ENCODE measurements at regions not wholly inside any gene's neighbourhood (a gene's known extent, or its start where the extent isn't known, plus 50 kb on each side); places are given as distances from the start of the nearest gene placed in this dataset.

GRCh38 chr13:91189506-91189905 is 158.0 kb upstream of the MIR17HG start:
- H3K4me3 ChIP-seq = no peak overlapping the region
- in situ Hi-C loops (cut with MboI; ENCODE audit: low pct_unique_long_range_greater_than_20kb in 2 of 9, low sequenced_read_pairs in 9 of 9, unreplicated experiment in 9 of 9) = loop anchor here in 1 of 9 experiments (25.0 kb wide), 1 partner anchor 98 kb away; no protein-coding TSS in a partner anchor
- 22 to 98% (median 87%) methylated on average over 2 to 3 of the region's 3 CpGs for WGBS, 10 experiments
- no peak overlapping the region for H3K27ac ChIP-seq
- no peak for ATAC-seq (replicated peaks in 6 of 8)
- peaks cover 0 to 5% of the 10 kb centered on the region in 2 donors for H3K4me1 ChIP-seq (replicated peaks in 1 of 2)

- Histone ChIP-seq H3K27ac (no peak overlapping the region), H3K4me3 (no peak overlapping the region), H3K4me1 (replicated peaks in 1 of 2) (no peaks in the 10 kb centered on the region)
- ATAC-seq (replicated peaks in 6 of 8) = no peak
- 0 to 100% (median 80%) methylated on average over 1 to 2 of the region's 2 CpGs; no CpG with 5 or more reads in 3 of the 10 experiments for WGBS, 10 experiments
- in situ Hi-C loops (cut with MboI; ENCODE audit: low pct_unique_long_range_greater_than_20kb in 2 of 9, low sequenced_read_pairs in 9 of 9, unreplicated experiment in 9 of 9) = loop anchor here in 1 of 9 experiments (25.0 kb wide), 1 partner anchor 94 kb away; no protein-coding TSS in a partner anchor
These were observed 154.1 kb upstream of the MIR17HG start for GRCh38 chr13:91193358-91193757.

- no peak for ATAC-seq (replicated peaks in 6 of 8)
- in situ Hi-C loops (cut with MboI; ENCODE audit: low pct_unique_long_range_greater_than_20kb in 2 of 9, low sequenced_read_pairs in 9 of 9, unreplicated experiment in 9 of 9) = loop anchor here in 1 of 9 experiments (25.0 kb wide), 1 partner anchor 92 kb away; no protein-coding TSS in a partner anchor
- H3K4me1 ChIP-seq (replicated peaks in 1 of 2) = no peaks in the 10 kb centered on the region
- no peak overlapping the region for H3K27ac ChIP-seq
- 0 to 100% (median 85%) methylated on average over 1 to 2 of the region's 2 CpGs for WGBS, 10 experiments
- no peak overlapping the region for H3K4me3 ChIP-seq
These were observed 151.7 kb upstream of the MIR17HG start for GRCh38 chr13:91195789-91196188.

GRCh38 chr13:91196958-91197357 is 150.5 kb upstream of the MIR17HG start:
- WGBS, 10 experiments = 11 to 100% (median 78%) methylated on average over 3 to 4 of the region's 4 CpGs; no CpG with 5 or more reads in 1 of the 10 experiments
- Histone ChIP-seq H3K27ac (no peak overlapping the region), H3K4me1 (replicated peaks in 1 of 2) (no peaks in the 10 kb centered on the region), H3K4me3 (no peak overlapping the region)
- ATAC-seq (replicated peaks in 6 of 8) = no peak
- in situ Hi-C loops (cut with MboI; ENCODE audit: low pct_unique_long_range_greater_than_20kb in 2 of 9, low sequenced_read_pairs in 9 of 9, unreplicated experiment in 9 of 9) = loop anchor here in 1 of 9 experiments (25.0 kb wide), 1 partner anchor 90 kb away; no protein-coding TSS in a partner anchor

GRCh38 chr13:91199866-91200265 is 147.6 kb upstream of the MIR17HG start:
- no peak overlapping the region for H3K27ac ChIP-seq
- ATAC-seq (replicated peaks in 6 of 8) = no peak
- WGBS, 10 experiments = 0 to 100% (median 82%) methylated on average over 1 of the region's 1 CpG; no CpG with 5 or more reads in 4 of the 10 experiments
- H3K4me3 ChIP-seq = no peak overlapping the region
- in situ Hi-C loops (cut with MboI; ENCODE audit: low pct_unique_long_range_greater_than_20kb in 2 of 9, low sequenced_read_pairs in 9 of 9, unreplicated experiment in 9 of 9) = loop anchor here in 1 of 9 experiments (25.0 kb wide), 1 partner anchor 87 kb away; no protein-coding TSS in a partner anchor
- no peaks in the 10 kb centered on the region for H3K4me1 ChIP-seq (replicated peaks in 1 of 2)

DNA sequence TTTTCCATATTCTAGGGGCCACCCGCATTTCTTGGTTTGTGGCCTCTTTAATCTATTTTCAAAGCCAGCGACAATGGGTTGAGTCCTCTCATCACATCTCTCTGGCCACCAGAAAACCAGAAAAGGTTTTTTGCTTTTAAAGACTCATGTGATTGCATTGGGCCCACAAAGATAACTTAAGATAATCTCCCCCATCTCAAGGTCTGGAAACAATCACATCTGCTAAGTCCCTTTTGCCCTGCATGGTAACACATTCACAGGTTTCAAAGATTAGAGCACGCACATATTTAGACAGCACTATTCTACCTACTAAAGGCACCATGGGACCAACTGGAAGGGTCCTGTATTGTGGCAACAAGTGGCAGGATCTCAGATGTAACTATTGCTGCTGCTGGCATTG is 147.0 kb upstream of the MIR17HG start:
- no peaks in the 10 kb centered on the region for H3K4me1 ChIP-seq (replicated peaks in 1 of 2)
- H3K27ac ChIP-seq = no peak overlapping the region
- ATAC-seq (replicated peaks in 6 of 8) = no peak
- 0 to 100% (median 61%) methylated on average over 1 to 3 of the region's 3 CpGs; no CpG with 5 or more reads in 4 of the 10 experiments for WGBS, 10 experiments
- no peak overlapping the region for H3K4me3 ChIP-seq
- in situ Hi-C loops (cut with MboI; ENCODE audit: low pct_unique_long_range_greater_than_20kb in 2 of 9, low sequenced_read_pairs in 9 of 9, unreplicated experiment in 9 of 9) = no loop called here

DNA sequence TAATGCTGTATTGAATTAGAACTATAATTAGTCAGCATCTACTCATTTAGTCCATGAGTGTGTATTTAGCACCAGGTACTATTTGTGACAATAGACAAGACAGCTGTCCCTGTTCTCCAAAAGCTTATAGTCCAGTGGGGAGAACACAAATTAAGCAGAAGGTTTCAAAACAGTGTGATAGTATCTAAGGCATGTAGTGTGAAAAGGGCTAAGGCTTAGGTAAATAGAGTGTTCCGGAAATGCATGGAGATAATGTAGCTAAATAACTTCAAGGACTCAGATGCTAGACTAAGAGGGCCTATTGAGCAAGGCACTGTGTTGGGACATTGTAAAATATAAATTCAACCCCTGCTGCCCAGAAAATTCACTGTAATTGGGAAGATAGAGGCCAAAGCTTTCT is 144.1 kb upstream of the MIR17HG start:
- ATAC-seq (replicated peaks in 6 of 8) = no peak
- in situ Hi-C loops (cut with MboI; ENCODE audit: low pct_unique_long_range_greater_than_20kb in 2 of 9, low sequenced_read_pairs in 9 of 9, unreplicated experiment in 9 of 9) = no loop called here

DNA sequence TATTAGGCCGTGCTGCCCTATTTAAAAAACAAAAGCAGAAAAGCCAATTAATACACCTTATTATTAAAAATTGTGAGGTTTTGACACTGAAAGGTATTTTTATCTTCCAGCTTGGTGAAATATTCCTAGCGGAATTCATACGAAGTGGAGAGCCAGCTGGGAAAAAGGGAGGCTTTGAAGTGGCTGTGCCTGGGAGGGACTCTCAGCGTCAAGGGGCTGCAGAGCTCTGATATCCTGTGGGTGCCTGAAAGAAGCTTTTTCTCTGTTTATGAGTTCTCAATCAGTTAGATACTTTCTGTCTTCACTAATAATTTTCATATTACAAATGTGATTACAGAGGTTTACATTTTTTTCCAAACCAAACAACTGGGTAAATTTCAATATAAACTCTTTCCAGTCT is 140.2 kb upstream of the MIR17HG start:
- no peak overlapping the region for H3K27ac ChIP-seq
- WGBS, 10 experiments = 0 to 83% (median 36%) methylated on average over 1 to 4 of the region's 4 CpGs; no CpG with 5 or more reads in 1 of the 10 experiments
- in situ Hi-C loops (cut with MboI; ENCODE audit: low pct_unique_long_range_greater_than_20kb in 2 of 9, low sequenced_read_pairs in 9 of 9, unreplicated experiment in 9 of 9) = no loop called here
- no peaks in the 10 kb centered on the region for H3K4me1 ChIP-seq (replicated peaks in 1 of 2)
- no peak overlapping the region for H3K4me3 ChIP-seq
- no peak for ATAC-seq (replicated peaks in 6 of 8)

More for the DNA sequence above, 144.1 kb upstream of the MIR17HG start:
- Histone ChIP-seq H3K4me3 (no peak overlapping the region), H3K4me1 (replicated peaks in 1 of 2) (no peaks in the 10 kb centered on the region), H3K27ac (no peak overlapping the region)
- WGBS, 10 experiments = 0 to 100% (median 78%) methylated on average over 1 of the region's 1 CpG; no CpG with 5 or more reads in 3 of the 10 experiments

GRCh38 chr13:91211510-91211909 is 136.0 kb upstream of the MIR17HG start:
- no peak overlapping the region for H3K27ac ChIP-seq
- H3K4me1 ChIP-seq (replicated peaks in 1 of 2) = no peaks in the 10 kb centered on the region
- WGBS, 10 experiments = 0 to 96% (median 67%) methylated on average over 1 to 3 of the region's 3 CpGs; no CpG with 5 or more reads in 1 of the 10 experiments
- ATAC-seq (replicated peaks in 6 of 8) = no peak
- H3K4me3 ChIP-seq = no peak overlapping the region
- in situ Hi-C loops (cut with MboI; ENCODE audit: low pct_unique_long_range_greater_than_20kb in 2 of 9, low sequenced_read_pairs in 9 of 9, unreplicated experiment in 9 of 9) = no loop called here

- Histone ChIP-seq H3K4me3 (no peak overlapping the region), H3K27ac (no peak overlapping the region), H3K4me1 (replicated peaks in 1 of 2) (peaks cover 0 to 6% of the 10 kb centered on the region in 2 donors)
- 6 to 100% (median 76%) methylated on average over 2 to 5 of the region's 5 CpGs for WGBS, 10 experiments
- ATAC-seq (replicated peaks in 6 of 8) = no peak
- in situ Hi-C loops (cut with MboI; ENCODE audit: low pct_unique_long_range_greater_than_20kb in 2 of 9, low sequenced_read_pairs in 9 of 9, unreplicated experiment in 9 of 9) = no loop called here
These were observed 135.3 kb upstream of the MIR17HG start for GRCh38 chr13:91212231-91212630.

DNA sequence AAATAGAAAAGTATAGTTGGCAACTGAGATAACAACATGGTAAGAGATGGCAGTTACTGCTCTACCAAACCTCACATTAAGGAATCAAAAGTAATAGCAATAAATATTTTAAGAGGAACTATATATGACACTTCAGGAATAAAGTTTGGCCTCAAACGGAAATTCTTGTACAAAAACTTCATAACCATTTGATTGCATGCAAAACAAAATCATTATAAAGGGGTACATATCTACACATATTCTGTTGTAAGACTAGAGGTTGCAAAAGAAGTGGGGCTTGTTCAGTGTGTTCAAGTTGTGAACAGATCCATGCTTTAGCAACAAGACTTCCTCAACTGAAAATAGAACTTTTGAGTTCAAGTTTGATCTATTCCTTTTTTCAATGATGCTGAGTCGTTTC is 133.5 kb upstream of the MIR17HG start:
- H3K27ac ChIP-seq = no peak overlapping the region
- H3K4me3 ChIP-seq = no peak overlapping the region
- in situ Hi-C loops (cut with MboI; ENCODE audit: low pct_unique_long_range_greater_than_20kb in 2 of 9, low sequenced_read_pairs in 9 of 9, unreplicated experiment in 9 of 9) = no loop called here
- peaks cover 0 to 10% of the 10 kb centered on the region in 2 donors for H3K4me1 ChIP-seq (replicated peaks in 1 of 2)
- no peak for ATAC-seq (replicated peaks in 6 of 8)
- WGBS, 10 experiments = 0 to 100% (median 42%) methylated on average over 1 to 2 of the region's 2 CpGs; no CpG with 5 or more reads in 2 of the 10 experiments

DNA sequence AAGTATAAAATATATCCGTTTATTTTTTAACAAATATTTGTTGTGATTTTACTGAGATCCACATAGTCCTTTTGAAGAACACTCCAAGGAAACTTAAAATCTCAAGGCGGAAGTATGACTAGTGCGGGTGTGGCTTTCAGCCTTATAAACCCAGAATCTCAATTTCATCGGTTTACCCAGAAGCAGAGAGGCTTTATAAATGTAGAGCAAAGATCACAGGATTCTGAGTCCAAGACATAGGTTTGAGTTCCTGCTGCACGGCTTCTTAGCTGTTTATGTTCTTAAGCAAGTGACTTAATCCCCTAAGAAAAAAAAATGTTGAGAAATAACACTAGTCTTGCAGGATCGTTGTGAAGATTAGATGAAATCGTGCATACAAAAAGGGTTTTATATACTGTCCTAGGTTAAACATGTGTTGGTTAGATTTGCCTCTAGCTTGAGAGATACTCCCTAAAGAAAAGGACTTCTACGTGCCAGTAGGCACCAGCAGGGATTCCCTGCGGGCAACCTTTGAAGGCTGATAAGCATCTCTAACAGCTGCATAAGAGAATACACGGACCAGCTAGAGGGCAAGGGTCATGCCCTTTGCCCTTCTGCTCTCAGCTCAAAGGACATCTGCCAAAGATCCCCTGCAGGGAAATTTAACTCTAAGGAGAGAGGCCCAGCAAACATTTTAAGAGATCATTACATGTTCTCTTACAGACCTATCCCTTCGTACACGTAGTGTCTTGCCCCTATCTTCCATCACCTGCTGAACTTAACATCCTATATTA is 130.4 kb upstream of the MIR17HG start:
- H3K4me1 ChIP-seq (replicated peaks in 1 of 2) = peaks cover 0 to 10% of the 10 kb centered on the region in 2 donors
- H3K4me3 ChIP-seq = no peak overlapping the region
- ATAC-seq (replicated peaks in 6 of 8) = no peak
- in situ Hi-C loops (cut with MboI; ENCODE audit: low pct_unique_long_range_greater_than_20kb in 2 of 9, low sequenced_read_pairs in 9 of 9, unreplicated experiment in 9 of 9) = no loop called here
- WGBS, 10 experiments = 3 to 65% (median 31%) methylated on average over 4 to 11 of the region's 12 CpGs
- H3K27ac ChIP-seq = no peak overlapping the region

DNA sequence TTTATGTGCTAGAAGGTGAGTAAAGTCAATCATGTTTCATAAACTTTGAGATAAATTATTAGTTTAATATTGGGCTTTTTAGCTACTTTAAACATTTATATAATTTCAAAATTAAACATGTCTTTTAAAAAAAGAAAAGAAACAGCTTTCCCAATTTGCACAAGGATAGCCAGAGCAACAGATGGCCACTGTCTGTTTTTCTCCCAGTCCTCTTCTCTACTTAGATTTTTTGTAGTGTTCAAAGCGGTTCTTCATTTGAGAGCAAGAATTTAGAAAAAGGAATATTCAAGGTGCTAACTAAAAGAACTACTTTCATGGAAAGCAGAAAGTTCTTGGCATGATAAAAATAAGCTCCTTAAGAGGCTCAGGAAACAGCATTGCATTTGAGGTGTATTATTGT is 128.3 kb upstream of the MIR17HG start:
- Histone ChIP-seq H3K4me1 (replicated peaks in 1 of 2) (peaks cover 0 to 10% of the 10 kb centered on the region in 2 donors), H3K4me3 (no peak overlapping the region), H3K27ac (no peak overlapping the region)
- in situ Hi-C loops (cut with MboI; ENCODE audit: low pct_unique_long_range_greater_than_20kb in 2 of 9, low sequenced_read_pairs in 9 of 9, unreplicated experiment in 9 of 9) = no loop called here
- no peak for ATAC-seq (replicated peaks in 6 of 8)
- WGBS, 10 experiments = 0 to 100% (median 88%) methylated on average over 1 of the region's 1 CpG; no CpG with 5 or more reads in 4 of the 10 experiments
